ENCODE measurements at regions not wholly inside any gene's neighbourhood (a gene's known extent, or its start where the extent isn't known, plus 50 kb on each side); places are given as distances from the start of the nearest gene placed in this dataset.

DNA sequence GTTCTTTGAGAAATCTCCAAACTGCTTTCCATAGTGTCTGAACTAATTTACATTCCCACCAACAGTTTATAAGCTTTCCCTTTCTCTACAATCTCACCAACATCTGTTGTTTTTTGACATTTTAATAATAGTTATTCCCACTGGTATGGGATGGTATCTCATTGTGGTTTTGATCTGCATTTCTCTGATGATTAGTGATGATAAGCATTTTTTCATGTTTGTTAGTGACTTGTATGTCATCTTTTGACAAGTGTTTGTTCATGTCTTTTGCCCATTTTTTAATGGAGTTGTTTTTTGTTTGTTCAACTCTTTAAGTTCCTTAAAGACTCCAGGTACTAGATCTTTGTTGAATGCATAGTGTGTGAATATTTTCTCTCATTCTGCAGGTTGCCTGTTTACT, 116.6 kb upstream of the TSC22D2 start:
- H2AFZ ChIP-seq (ENCODE audit: low read length): no peak overlapping the region
- no peaks in the 10 kb centered on the region for H3K36me3 ChIP-seq (ENCODE audit: control insufficient read depth, insufficient read depth, low read length)
- no peaks in the 10 kb centered on the region for H3K79me2 ChIP-seq (ENCODE audit: control insufficient read depth, insufficient read depth, low read length)
- no peaks in the 10 kb centered on the region for H4K20me1 ChIP-seq (ENCODE audit: control insufficient read depth, extremely low read depth, insufficient read depth, low read length)
- no peak overlapping the region for H3K9ac ChIP-seq (ENCODE audit: insufficient read depth, low read length)
- no peak overlapping the region for H3K27ac ChIP-seq (ENCODE audit: insufficient read depth, low read length)
- DNase-seq (ENCODE audit: low read depth in 2 of 2): no peak
- peaks cover 8% of the 10 kb centered on the region for H3K4me1 ChIP-seq (ENCODE audit: control insufficient read depth, extremely low read depth, insufficient read depth, low read length)
- TF ChIP-seq CTCF (conservative IDR thresholded peaks at IDR 0.05 in 1 of 2, IDR thresholded peaks at IDR 0.05 in 1 of 2; ENCODE audit: low read depth in 1 of 2, low read length in 2 of 2) (no peak), EZH2 (IDR thresholded peaks at IDR 0.05; ENCODE audit: low read length, missing control alignments) (no peak)
- no peaks in the 10 kb centered on the region for H3K27me3 ChIP-seq (ENCODE audit: control insufficient read depth, insufficient read depth, low read length)
- no peak overlapping the region for H3K4me2 ChIP-seq (ENCODE audit: extremely low read depth, insufficient read depth, low read length)
- no peak overlapping the region for H3K4me3 ChIP-seq (replicated peaks in 1 of 4; ENCODE audit: control extremely low read depth in 1 of 4, insufficient read depth in 1 of 4, low read depth in 3 of 4, low read length in 4 of 4)
- H3K9me3 ChIP-seq (ENCODE audit: control insufficient read depth, insufficient read depth, low read depth, low read length): no peaks in the 10 kb centered on the region

GRCh38 chr3:150286390-150287147, 121.5 kb upstream of the TSC22D2 start:
- peak; percentile 60 to 64 for DNase-seq (ENCODE audit: low read depth in 2 of 2)
- no peak overlapping the region for H3K4me2 ChIP-seq (ENCODE audit: extremely low read depth, insufficient read depth, low read length)
- no peak overlapping the region for H3K9ac ChIP-seq (ENCODE audit: insufficient read depth, low read length)
- H3K27me3 ChIP-seq (ENCODE audit: control insufficient read depth, insufficient read depth, low read length): no peaks in the 10 kb centered on the region
- H3K4me1 ChIP-seq (ENCODE audit: control insufficient read depth, extremely low read depth, insufficient read depth, low read length): no peaks in the 10 kb centered on the region
- H3K36me3 ChIP-seq (ENCODE audit: control insufficient read depth, insufficient read depth, low read length): no peaks in the 10 kb centered on the region
- no peak overlapping the region for H2AFZ ChIP-seq (ENCODE audit: low read length)
- H3K79me2 ChIP-seq (ENCODE audit: control insufficient read depth, insufficient read depth, low read length): no peaks in the 10 kb centered on the region
- H4K20me1 ChIP-seq (ENCODE audit: control insufficient read depth, extremely low read depth, insufficient read depth, low read length): no peaks in the 10 kb centered on the region
- H3K4me3 ChIP-seq (replicated peaks in 1 of 4; ENCODE audit: control extremely low read depth in 1 of 4, insufficient read depth in 1 of 4, low read depth in 3 of 4, low read length in 4 of 4): no peak overlapping the region
- no peak overlapping the region for H3K27ac ChIP-seq (ENCODE audit: insufficient read depth, low read length)
- TF ChIP-seq CTCF (conservative IDR thresholded peaks at IDR 0.05 in 1 of 2, IDR thresholded peaks at IDR 0.05 in 1 of 2; ENCODE audit: low read depth in 1 of 2, low read length in 2 of 2) (peak; percentile 16 to 47), EZH2 (IDR thresholded peaks at IDR 0.05; ENCODE audit: low read length, missing control alignments) (no peak)
- H3K9me3 ChIP-seq (ENCODE audit: control insufficient read depth, insufficient read depth, low read depth, low read length): no peaks in the 10 kb centered on the region

DNA sequence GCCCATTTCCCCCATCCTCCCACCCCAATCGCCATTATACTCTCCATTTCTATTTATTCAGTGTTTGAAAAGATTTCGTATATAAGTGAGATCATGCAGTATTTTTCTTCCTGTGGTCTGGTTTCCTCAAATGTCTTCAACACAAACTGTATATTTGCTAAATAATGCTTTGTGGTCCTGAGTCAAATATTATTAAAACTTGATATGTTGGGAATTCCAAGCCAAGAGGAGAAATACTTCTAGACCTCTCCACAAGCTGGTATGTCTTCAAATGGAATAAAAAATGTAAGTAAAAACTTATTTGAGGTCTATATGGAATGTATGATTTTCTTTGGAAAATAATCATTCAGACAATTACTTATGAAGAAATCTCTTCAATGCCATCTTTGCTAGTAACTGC, 122.5 kb upstream of the TSC22D2 start:
- Histone ChIP-seq H4K20me1 (ENCODE audit: control insufficient read depth, extremely low read depth, insufficient read depth, low read length) (no peaks in the 10 kb centered on the region), H3K9me3 (ENCODE audit: control insufficient read depth, insufficient read depth, low read depth, low read length) (no peaks in the 10 kb centered on the region), H3K36me3 (ENCODE audit: control insufficient read depth, insufficient read depth, low read length) (no peaks in the 10 kb centered on the region), H2AFZ (ENCODE audit: low read length) (no peak overlapping the region), H3K4me2 (ENCODE audit: extremely low read depth, insufficient read depth, low read length) (no peak overlapping the region), H3K27me3 (ENCODE audit: control insufficient read depth, insufficient read depth, low read length) (no peaks in the 10 kb centered on the region), H3K4me1 (ENCODE audit: control insufficient read depth, extremely low read depth, insufficient read depth, low read length) (no peaks in the 10 kb centered on the region), H3K4me3 (replicated peaks in 1 of 4; ENCODE audit: control extremely low read depth in 1 of 4, insufficient read depth in 1 of 4, low read depth in 3 of 4, low read length in 4 of 4) (no peak overlapping the region), H3K9ac (ENCODE audit: insufficient read depth, low read length) (no peak overlapping the region), H3K27ac (ENCODE audit: insufficient read depth, low read length) (no peak overlapping the region), H3K79me2 (ENCODE audit: control insufficient read depth, insufficient read depth, low read length) (no peaks in the 10 kb centered on the region)
- no peak for TF ChIP-seq CTCF (conservative IDR thresholded peaks at IDR 0.05 in 1 of 2, IDR thresholded peaks at IDR 0.05 in 1 of 2; ENCODE audit: low read depth in 1 of 2, low read length in 2 of 2)
- no peak for TF ChIP-seq EZH2 (IDR thresholded peaks at IDR 0.05; ENCODE audit: low read length, missing control alignments)
- DNase-seq (ENCODE audit: low read depth in 2 of 2): no peak

Measured in fibroblast of lung (primary cell).